Left renal pelvis (tissue), 4 donors: ENCODE measurements at regions not wholly inside any gene's neighbourhood (a gene's known extent, or its start where the extent isn't known, plus 50 kb on each side); places are given as distances from the start of the nearest gene placed in this dataset.
"Not testable (repeated sequence)": the region's sequence is repeated elsewhere in the genome, so short reads cannot be mapped to it uniquely, and the experiment has no call there.

ENCODE experiments used
- DNase-seq, 4 donors: peaks; one replicate each; pipeline ENCODE4 v3.0.0-alpha.2; 2013; ENCODE audit warnings: low read depth in 4 of 4, low spot score in 3 of 4

GRCh38 chr2:150222942-150223341, 264.5 kb downstream of the RND3 start:
- DNase-seq, result no peak

GRCh38 chr2:150222379-150222778, 265.1 kb downstream of the RND3 start:
- DNase-seq, result no peak

GRCh38 chr2:150219861-150220260, 267.6 kb downstream of the RND3 start:
- no peak for DNase-seq

- no peak for DNase-seq
Observed at GRCh38 chr2:150215041-150215440, 272.4 kb downstream of the RND3 start.

GRCh38 chr2:150214626-150215025, 272.8 kb downstream of the RND3 start:
- DNase-seq, result no peak

- no peak for DNase-seq
Observed at GRCh38 chr2:150212722-150213171, 274.7 kb downstream of the RND3 start.

- no peak for DNase-seq
Observed at GRCh38 chr2:150211164-150211631, 276.3 kb downstream of the RND3 start.

- no peak for DNase-seq
Observed at GRCh38 chr2:150209746-150210145, 277.7 kb downstream of the RND3 start.

- no peak for DNase-seq
Observed at GRCh38 chr2:150208689-150209088, 278.8 kb downstream of the RND3 start.

- DNase-seq, result no peak
Observed at GRCh38 chr2:150207979-150208378, 279.5 kb downstream of the RND3 start.

- no peak for DNase-seq
Observed at GRCh38 chr2:150204451-150204850, 283.0 kb downstream of the RND3 start.

GRCh38 chr2:150194816-150195215, 292.7 kb downstream of the RND3 start:
- DNase-seq, result not testable (repeated sequence)

- no peak for DNase-seq
Observed at GRCh38 chr2:150192701-150193100, 294.8 kb downstream of the RND3 start.

GRCh38 chr2:150191349-150191748, 296.1 kb downstream of the RND3 start:
- no peak for DNase-seq

- no peak for DNase-seq
Observed at GRCh38 chr2:150190546-150190945, 296.9 kb downstream of the RND3 start.

- DNase-seq, result no peak
Observed at GRCh38 chr2:150188800-150189199, 298.7 kb downstream of the RND3 start.

- no peak for DNase-seq
Observed at GRCh38 chr2:150188177-150188576, 299.3 kb downstream of the RND3 start.

- no peak for DNase-seq
Observed at GRCh38 chr2:150182566-150183235, 304.8 kb downstream of the RND3 start.

- DNase-seq, result no peak
Observed at GRCh38 chr2:150178591-150178990, 308.9 kb downstream of the RND3 start.

GRCh38 chr2:150174971-150175421, 312.5 kb downstream of the RND3 start:
- DNase-seq, result no peak

- no peak for DNase-seq
Observed at GRCh38 chr2:150174056-150174805, 313.2 kb downstream of the RND3 start.

- no peak for DNase-seq
Observed at GRCh38 chr2:150171065-150171548, 316.4 kb downstream of the RND3 start.
